Heart right ventricle (tissue), 16 donors: ENCODE measurements at regions not wholly inside any gene's neighbourhood (a gene's known extent, or its start where the extent isn't known, plus 50 kb on each side); places are given as distances from the start of the nearest gene placed in this dataset.

Experiments used
- ATAC-seq, 8 donors: fragments of 200-7000 bp; cut with Tn5 transposase; one replicate each; pipeline ENCODE4 v1.9.1; 2020; ENCODE audit warnings: mild to moderate bottlenecking in 8 of 8, moderate library complexity in 8 of 8, moderate number of reproducible peaks in 1 of 8
- DNase-seq, 2 donors: peaks; one replicate each; pipeline ENCODE4 v3.0.0-alpha.2; 2020
- H3K27ac ChIP-seq, 10 donors: fragments of 200-600 bp; sonication (generic) in 2 of 10; one replicate each; pipeline versions ENCODE4 v1.5.0 to v1.8.0; 2020 to 2022; ENCODE audit warnings: mild to moderate bottlenecking in 3 of 10
- H3K27me3 ChIP-seq, 7 donors: fragments of 200-600 bp; one replicate each; pipeline ENCODE4 v1.8.0; 2021 to 2022; ENCODE audit warnings: mild to moderate bottlenecking in 2 of 7
- H3K36me3 ChIP-seq, 9 donors: fragments of 200-600 bp; sonication (generic) in 1 of 9; one replicate each; pipeline versions ENCODE4 v1.5.0 to v1.8.0; 2020 to 2022; ENCODE audit warnings: mild to moderate bottlenecking in 2 of 9
- H3K4me1 ChIP-seq, 9 donors: fragments of 200-600 bp; sonication (generic) in 1 of 9; one replicate each; pipeline versions ENCODE4 v1.5.0 to v1.8.0; 2020 to 2022; ENCODE audit warnings: mild to moderate bottlenecking in 4 of 9
- H3K4me3 ChIP-seq, 10 donors: fragments of 200-600 bp; sonication (generic) in 2 of 10; one replicate each; pipeline versions ENCODE4 v1.5.0 to v1.8.0; 2020 to 2022; ENCODE audit warnings: mild to moderate bottlenecking in 7 of 10, moderate library complexity in 2 of 10
- H3K9me3 ChIP-seq, 11 donors: fragments of 200-600 bp in 10 of 11; sonication (generic) in 2 of 11; one replicate each; pipeline versions ENCODE4 v1.5.0 to v1.8.0; 2013 to 2022; ENCODE audit warnings: mild to moderate bottlenecking in 2 of 11, control low read depth in 1 of 11, moderate library complexity in 1 of 11
- WGBS, 2 donors: extraction: QIAGEN DNeasy Blood & Tissue Kit; methylation state at CpG; one replicate each; pipeline ENCODE4 v1.1.7; 2013; ENCODE audit warnings: inconsistent platforms in 1 of 2; 5-methylcytosine and 5-hydroxymethylcytosine counted together
- intact Hi-C, 10 donors: fragments of 100-400 bp; cut with DNase I; formaldehyde crosslinking; loops; one replicate each; pipeline versions ENCODE4 v1.11.1 to v1.14.2; 2022
- TF ChIP-seq, protein P1 (sequence below), 9 donors: fragments of 200-600 bp; sonication (generic) in 2 of 9; IDR thresholded peaks; one replicate each; pipeline versions ENCODE4 v1.5.0 to v1.8.0; 2021 to 2022; ENCODE audit warnings: antibody characterized with exemption in 9 of 9, mild to moderate bottlenecking in 5 of 9, moderate library complexity in 1 of 9
- donor health status: Arrhythmogenic right ventricular cardiomyopathy.
- donor health status: ischemic (EF 13 %, LVEDD 7.1; RV severe dilation, severe dysfunction).
- donor health status: healthy with polysubstance abuse.
- donor health status: DM: no; HTN: yes; CAD: no.
- donor health status: DM: no; HTN: no; CAD: no.
- donor health status: ischemic (EF 25% LVEDD 6.9; RV normal size, moderate dysfunction).
- donor health status: ischemic (EF 25% LVEDD 5.7; RV mildly dilated, moderate dysfunction).
- donor health status: healthy.
- donor health status: DM: yes; HTN: yes; CAD: no.
- donor health status: Ischemic cardiomyopathy.
- donor health status: ischemic (EF 35%, LVEDD 5.7; RV mildly dilated, moderate dysfunction).
- donor health status: nonischemic (EF 11% LVEDD 7.7; RV severe dilation, severe dysfunction).
- donor health status: DM: yes; HTN: yes; CAD: no.
- donor health status: PGD.
- donor health status: ischemic (EF 29% LVEDD 5.4; RV normal size, mild dysfunction).
- donor health status: nonischemic (EF 23%, LVEDD 6.1; RV moderate dilation, normal function).

DNA sequence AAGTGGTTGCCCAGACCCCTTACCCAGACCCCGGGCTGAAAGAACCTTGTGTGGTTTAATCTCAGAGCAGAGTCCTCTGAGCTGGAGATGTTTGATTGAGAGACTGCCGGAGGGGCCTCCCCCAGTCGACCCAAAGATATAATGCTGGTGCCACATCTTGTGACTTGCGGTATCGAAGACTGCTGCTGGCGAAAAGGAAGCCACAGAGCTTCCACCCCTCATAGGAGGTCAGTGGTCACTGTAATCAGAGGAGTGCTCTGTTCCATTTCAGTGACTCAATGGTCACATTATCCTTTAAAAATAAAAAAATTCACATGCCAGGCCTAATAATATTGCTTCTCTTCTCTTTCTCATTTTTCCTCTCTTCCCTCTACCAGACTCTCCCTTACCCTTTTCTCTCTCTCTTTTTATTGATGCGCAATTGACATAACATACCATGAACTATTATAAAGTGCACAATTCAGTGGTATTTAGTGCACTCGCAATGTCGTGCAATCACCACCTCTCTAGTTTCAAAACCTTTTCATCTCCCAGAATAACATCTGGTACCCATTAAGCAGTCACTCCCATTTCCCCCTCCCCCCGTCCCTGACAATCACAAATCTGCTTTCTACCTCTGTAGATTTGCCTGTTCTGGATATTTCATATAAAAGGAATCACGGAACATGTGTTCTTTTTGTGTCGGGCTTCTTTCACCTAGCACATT is 52.6 kb upstream of the LYST start:
- TF ChIP-seq, protein P1, sequence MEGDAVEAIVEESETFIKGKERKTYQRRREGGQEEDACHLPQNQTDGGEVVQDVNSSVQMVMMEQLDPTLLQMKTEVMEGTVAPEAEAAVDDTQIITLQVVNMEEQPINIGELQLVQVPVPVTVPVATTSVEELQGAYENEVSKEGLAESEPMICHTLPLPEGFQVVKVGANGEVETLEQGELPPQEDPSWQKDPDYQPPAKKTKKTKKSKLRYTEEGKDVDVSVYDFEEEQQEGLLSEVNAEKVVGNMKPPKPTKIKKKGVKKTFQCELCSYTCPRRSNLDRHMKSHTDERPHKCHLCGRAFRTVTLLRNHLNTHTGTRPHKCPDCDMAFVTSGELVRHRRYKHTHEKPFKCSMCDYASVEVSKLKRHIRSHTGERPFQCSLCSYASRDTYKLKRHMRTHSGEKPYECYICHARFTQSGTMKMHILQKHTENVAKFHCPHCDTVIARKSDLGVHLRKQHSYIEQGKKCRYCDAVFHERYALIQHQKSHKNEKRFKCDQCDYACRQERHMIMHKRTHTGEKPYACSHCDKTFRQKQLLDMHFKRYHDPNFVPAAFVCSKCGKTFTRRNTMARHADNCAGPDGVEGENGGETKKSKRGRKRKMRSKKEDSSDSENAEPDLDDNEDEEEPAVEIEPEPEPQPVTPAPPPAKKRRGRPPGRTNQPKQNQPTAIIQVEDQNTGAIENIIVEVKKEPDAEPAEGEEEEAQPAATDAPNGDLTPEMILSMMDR (IDR thresholded peaks at IDR 0.05): no peak
- Histone ChIP-seq H3K36me3 (no peaks in the 10 kb centered on the region), H3K4me1 (peaks cover 2 to 62% (median 19%) of the 10 kb centered on the region in 9 donors), H3K9me3 (no peaks in the 10 kb centered on the region), H3K4me3 (no peak overlapping the region), H3K27ac (peak overlapping the region in 1 of 10 donors; percentile 18), H3K27me3 (no peaks in the 10 kb centered on the region)
- intact Hi-C loops: loop anchor here in 3 of 10 donors (5.0 to 10.0 kb wide), 3 partner anchors 37 to 56 kb away; partner anchors contain the start of gene LYST (in 1 of the 3)
- DNase-seq (no peak), ATAC-seq (no peak)
- WGBS, 2 donors: 86 to 88% methylated on average over 12 of the region's 12 CpGs

DNA sequence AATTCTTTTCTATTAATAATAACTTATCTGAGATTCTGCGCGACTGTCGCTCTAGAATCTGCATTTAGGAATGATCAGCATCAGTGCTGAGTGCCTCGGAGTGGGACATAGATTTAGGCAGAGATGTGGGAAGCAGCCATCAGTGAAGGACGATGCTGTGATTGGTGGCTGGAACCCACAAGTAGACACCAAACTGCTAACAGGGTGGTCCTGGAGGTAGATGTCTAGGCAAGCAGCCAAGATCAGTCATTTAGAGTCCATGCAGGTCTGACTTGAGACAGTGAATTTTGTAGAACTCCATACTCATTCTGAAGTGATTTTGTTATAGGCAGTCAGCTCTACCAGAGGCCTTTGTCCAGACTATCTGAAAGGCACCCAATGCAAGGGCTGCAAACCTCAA is 51.8 kb upstream of the LYST start:
- Histone ChIP-seq H3K27ac (peak overlapping the region in 4 of 10 donors; percentile 38 to 81 (median 69)), H3K36me3 (no peaks in the 10 kb centered on the region), H3K9me3 (no peaks in the 10 kb centered on the region), H3K4me1 (peaks cover 2 to 53% (median 16%) of the 10 kb centered on the region in 9 donors), H3K4me3 (no peak overlapping the region), H3K27me3 (no peaks in the 10 kb centered on the region)
- no peak for ATAC-seq
- TF ChIP-seq, protein P1 (IDR thresholded peaks at IDR 0.05): no peak
- intact Hi-C loops: loop anchor here in 3 of 10 donors (5.0 to 10.0 kb wide), 3 partner anchors 36 to 56 kb away; partner anchors contain the start of gene LYST (in 1 of the 3)
- no peak for DNase-seq
- 72 to 73% methylated on average over 5 of the region's 5 CpGs for WGBS, 2 donors

DNA sequence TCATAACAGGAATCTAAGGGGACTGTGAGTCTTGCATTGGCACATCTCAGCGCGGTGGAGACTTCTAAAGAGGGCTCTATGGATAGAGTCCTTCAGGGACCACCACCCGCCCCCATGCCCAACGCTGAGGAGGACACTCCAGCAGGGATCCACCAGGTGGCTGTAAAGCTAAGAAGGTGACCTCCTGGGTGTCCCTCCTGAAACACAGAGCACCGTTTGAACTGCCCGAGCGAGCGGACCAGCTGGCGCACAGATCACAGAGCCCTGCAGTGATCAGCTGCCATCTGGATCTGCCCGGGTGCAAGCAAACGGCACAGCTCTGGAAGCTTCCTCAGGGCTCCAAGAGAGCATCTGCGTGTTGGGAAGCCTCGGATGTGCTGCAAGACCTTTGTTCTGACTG is 51.3 kb upstream of the LYST start:
- H3K9me3 ChIP-seq: no peaks in the 10 kb centered on the region
- intact Hi-C loops: loop anchor here in 3 of 10 donors (5.0 to 10.0 kb wide), 3 partner anchors 36 to 57 kb away; partner anchors contain the start of gene LYST (in 1 of the 3)
- H3K4me1 ChIP-seq: peaks cover 2 to 50% (median 15%) of the 10 kb centered on the region in 9 donors
- H3K27me3 ChIP-seq: no peaks in the 10 kb centered on the region
- no peak for DNase-seq
- H3K36me3 ChIP-seq: no peaks in the 10 kb centered on the region
- no peak overlapping the region for H3K4me3 ChIP-seq
- TF ChIP-seq, protein P1 (IDR thresholded peaks at IDR 0.05): no peak
- peak overlapping the region in 7 of 10 donors; percentile 30 to 81 (median 52) for H3K27ac ChIP-seq
- ATAC-seq: no peak
- WGBS, 2 donors: 82 to 89% methylated on average over 13 of the region's 13 CpGs

DNA sequence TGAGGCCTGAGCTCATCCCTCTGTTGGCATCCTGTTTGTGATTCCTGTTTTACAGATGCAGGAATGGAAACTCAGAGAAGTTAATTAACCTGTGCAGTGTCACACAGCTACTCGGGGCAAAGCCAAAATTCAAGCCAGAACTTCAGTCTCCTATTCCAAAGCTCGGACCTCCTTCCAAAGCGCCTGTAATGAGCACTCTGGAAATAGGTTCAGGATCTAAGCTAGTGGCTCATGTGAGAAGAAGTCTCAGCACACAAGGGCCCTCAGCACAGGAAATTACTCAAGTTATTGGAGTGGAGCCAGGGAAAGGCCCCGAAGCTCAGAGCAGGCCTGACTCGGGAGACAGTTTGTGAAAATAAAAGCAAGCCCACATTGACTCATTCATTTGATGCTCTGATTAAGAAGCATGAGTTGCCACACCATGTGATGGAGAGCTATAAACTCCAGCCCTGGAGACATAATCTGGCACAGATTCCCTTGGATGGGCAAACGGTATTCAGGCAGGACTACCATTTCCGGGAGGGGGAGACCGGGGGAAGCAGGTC is 50.6 kb upstream of the LYST start:
- peak overlapping the region; percentile 3 to 81 (median 44) for H3K27ac ChIP-seq
- ATAC-seq: peak; percentile 88 to 96 (median 95)
- intact Hi-C loops: loop anchor here in 3 of 10 donors (5.0 to 10.0 kb wide), 3 partner anchors 35 to 57 kb away; partner anchors contain the start of gene LYST (in 1 of the 3)

More for the DNA sequence above, 50.6 kb upstream of the LYST start:
- Histone ChIP-seq H3K27me3 (no peaks in the 10 kb centered on the region), H3K36me3 (no peaks in the 10 kb centered on the region), H3K9me3 (no peaks in the 10 kb centered on the region), H3K4me1 (peaks cover 2 to 50% (median 15%) of the 10 kb centered on the region in 9 donors), H3K4me3 (no peak overlapping the region)
- 16 to 31% methylated on average over 8 of the region's 8 CpGs for WGBS, 2 donors
- TF ChIP-seq, protein P1 (IDR thresholded peaks at IDR 0.05): no peak
- peak in 1 of 2 donors; percentile 78 for DNase-seq
